ENCODE measurements at regions not wholly inside any gene's neighbourhood (a gene's known extent, or its start where the extent isn't known, plus 50 kb on each side); places are given as distances from the start of the nearest gene placed in this dataset.

- no peak for TF ChIP-seq CTCF (IDR thresholded peaks at IDR 0.05 in 4 of 5, conservative IDR thresholded peaks at IDR 0.05 in 1 of 5)
- TF ChIP-seq POLR2A (IDR thresholded peaks at IDR 0.05), result no peak
These were observed 158.2 kb upstream of the PTPRZ1 start for GRCh38 chr7:121714559-121715303.

Data from gastrocnemius medialis (tissue), 4 donors.